Retinal pigment epithelial cell (primary cell): ENCODE measurements at regions not wholly inside any gene's neighbourhood (a gene's known extent, or its start where the extent isn't known, plus 50 kb on each side); places are given as distances from the start of the nearest gene placed in this dataset.
"Not testable (repeated sequence)": the region's sequence is repeated elsewhere in the genome, so short reads cannot be mapped to it uniquely, and the experiment has no call there.

Experiments
- DNase-seq: peaks from one replicate; pipeline ENCODE4 v3.0.0-alpha.2; 2010; ENCODE audit warnings: low read depth
- H3K4me3 ChIP-seq: 2 replicates; pipeline ENCODE4 v1.5.1; 2011; ENCODE audit warnings: mild to moderate bottlenecking, low read length, control low read depth, moderate library complexity
- TF ChIP-seq, protein P1 (sequence below): conservative IDR thresholded peaks from 2 replicates; pipeline ENCODE4 v1.5.1; 2011; ENCODE audit warnings: low read depth, low read length, control low read depth, inconsistent platforms

DNA sequence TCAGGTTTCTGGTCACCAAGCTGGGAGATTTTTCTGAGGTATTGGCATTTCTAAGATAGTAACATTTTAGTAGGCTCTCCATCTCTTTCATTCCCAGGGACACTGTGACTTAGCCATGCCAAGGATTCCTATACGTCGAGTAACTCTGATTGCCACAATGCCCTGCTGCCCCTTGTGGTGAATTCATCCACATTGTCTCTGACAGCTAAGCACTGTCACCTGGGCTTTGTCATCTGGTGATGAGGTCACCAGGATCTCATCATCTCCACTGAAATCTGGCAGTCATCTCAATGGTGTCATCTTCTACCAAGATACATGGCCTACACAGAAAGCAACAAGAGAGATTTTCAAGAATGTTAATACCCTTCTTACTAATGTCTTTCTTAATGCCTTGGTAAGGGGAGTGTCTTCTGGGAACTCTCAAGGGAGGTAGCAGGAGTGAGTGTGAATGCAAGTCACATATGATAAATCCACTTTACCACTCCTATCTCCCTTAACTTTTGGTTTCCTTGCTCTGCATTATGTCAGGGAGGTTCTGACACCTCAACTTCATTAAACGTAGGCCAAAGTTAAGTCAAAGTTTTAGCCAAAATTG is 246.7 kb downstream of the CD109 start:
- TF ChIP-seq, protein P1, sequence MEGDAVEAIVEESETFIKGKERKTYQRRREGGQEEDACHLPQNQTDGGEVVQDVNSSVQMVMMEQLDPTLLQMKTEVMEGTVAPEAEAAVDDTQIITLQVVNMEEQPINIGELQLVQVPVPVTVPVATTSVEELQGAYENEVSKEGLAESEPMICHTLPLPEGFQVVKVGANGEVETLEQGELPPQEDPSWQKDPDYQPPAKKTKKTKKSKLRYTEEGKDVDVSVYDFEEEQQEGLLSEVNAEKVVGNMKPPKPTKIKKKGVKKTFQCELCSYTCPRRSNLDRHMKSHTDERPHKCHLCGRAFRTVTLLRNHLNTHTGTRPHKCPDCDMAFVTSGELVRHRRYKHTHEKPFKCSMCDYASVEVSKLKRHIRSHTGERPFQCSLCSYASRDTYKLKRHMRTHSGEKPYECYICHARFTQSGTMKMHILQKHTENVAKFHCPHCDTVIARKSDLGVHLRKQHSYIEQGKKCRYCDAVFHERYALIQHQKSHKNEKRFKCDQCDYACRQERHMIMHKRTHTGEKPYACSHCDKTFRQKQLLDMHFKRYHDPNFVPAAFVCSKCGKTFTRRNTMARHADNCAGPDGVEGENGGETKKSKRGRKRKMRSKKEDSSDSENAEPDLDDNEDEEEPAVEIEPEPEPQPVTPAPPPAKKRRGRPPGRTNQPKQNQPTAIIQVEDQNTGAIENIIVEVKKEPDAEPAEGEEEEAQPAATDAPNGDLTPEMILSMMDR, result peak; percentile 8
- no peak overlapping the region for H3K4me3 ChIP-seq
- peak; percentile 7 for DNase-seq

DNA sequence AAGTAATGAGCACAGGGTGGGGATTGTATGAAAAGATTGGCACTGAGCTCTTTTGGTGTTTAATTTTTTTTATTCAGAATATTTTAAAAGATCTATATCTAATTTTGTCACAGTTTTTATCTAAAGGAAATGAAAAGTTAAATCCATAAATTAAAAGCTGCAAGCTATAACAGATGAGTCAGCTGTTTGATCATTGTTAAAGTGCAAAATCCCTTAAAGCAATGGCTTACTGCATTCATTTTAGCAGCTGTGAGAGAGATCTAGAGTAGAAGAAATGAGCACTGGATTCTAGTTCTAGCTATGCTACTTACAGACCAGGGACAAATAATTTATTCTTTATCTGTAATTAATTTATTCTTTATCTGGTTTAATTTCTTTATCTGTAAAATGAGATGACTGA is 245.9 kb downstream of the CD109 start:
- TF ChIP-seq, protein P1, result no peak
- no peak overlapping the region for H3K4me3 ChIP-seq
- DNase-seq, result no peak

DNA sequence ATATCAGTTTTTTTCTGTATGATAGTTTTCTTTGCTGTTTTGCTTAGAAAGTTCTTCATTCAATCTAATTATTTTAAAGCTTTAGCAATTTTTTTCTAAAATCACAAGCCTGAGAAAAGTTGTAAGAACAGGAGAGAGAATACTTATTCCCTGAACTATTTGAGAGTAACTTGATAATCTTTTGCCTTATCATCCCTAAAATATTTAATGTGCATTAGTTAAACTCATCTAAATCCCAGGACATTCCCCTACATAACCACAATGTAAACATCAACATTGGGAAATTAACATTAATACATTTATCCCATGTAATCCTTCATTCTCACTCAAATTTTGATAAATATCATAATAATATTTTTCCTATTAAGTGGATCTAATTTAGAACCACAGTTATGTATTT is 241.8 kb downstream of the CD109 start:
- TF ChIP-seq, protein P1, result no peak
- H3K4me3 ChIP-seq, result no peak overlapping the region
- no peak for DNase-seq

DNA sequence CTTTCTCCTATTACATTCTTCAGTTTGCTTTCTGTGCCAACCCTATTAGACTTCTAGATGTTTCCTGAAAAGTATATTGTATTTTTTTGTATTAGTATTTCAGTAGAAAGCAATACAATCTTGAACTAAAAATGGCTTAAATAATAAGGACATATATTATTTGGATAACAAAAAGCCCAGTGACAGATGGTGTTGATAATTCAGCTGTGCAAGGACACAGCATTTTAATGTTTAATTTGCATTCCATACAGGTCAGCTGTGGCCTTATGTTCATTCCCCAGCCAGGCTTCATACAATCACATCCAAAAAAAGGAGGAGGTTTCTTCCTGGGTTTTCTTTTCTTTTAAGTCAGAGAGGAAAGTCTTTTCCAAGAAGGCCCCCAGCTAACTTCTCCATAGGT is 236.9 kb downstream of the CD109 start:
- TF ChIP-seq, protein P1, result no peak
- no peak for DNase-seq
- H3K4me3 ChIP-seq, result no peak overlapping the region

DNA sequence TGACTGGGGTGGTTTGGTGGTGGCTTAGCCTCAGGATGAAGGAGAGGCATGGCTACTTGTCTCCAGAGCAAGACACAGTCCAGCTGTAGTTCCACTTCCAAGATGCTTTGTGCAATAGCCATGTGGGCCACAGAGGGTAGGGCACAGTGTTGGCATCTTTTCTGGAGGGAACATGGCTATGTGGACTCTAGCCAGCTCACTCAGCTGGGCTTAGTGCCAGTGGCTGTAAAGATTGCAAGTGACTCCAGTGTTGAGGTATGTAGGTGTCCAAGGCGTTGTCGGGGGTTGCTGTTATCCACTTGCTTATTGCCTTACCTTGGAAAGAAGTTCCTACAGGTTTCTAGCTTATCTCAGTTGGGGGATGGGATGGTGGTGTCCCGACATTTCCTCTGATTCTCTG is 233.4 kb downstream of the CD109 start:
- no peak overlapping the region for H3K4me3 ChIP-seq
- TF ChIP-seq, protein P1, result no peak
- peak; percentile 8 for DNase-seq

DNA sequence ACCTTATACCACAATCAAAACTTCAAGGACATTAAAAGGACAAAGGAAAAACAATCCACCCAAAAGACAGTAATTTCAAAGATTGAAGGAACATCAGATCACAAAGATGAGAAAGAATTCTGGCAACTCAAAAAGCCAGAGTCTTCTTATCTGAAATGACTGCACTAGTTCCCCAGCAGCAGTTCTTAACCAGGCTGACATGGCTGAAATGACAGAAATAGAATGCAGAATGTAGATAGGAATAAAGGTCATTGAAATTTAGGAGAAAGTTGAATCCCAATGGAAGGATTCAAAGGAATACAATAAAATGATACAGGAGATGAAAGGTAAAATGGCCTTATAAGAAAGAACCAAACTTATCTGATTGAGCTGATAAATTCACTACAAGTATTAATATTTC is 231.4 kb downstream of the CD109 start:
- no peak overlapping the region for H3K4me3 ChIP-seq
- DNase-seq, result no peak
- TF ChIP-seq, protein P1, result no peak

DNA sequence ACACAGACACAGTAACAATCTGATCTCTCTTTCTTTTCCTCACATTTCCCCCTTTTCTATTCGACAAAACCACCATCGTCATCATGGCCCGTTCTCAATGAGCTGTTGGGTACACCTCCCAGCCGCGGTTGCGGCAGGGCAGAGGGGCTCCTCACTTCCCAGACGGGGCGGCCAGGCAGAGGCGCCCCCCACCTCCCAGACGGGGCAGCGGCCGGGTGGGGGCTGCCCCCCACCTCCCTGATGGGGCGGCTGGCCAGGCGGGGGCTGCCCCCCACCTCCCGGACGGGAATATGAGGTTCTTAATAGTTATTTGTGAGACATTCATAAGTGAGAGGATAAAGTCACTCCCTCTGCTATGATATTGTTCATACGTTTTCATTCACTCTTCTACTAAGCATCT is 229.7 kb downstream of the CD109 start:
- not testable (repeated sequence) for DNase-seq

More for the DNA sequence above, 229.7 kb downstream of the CD109 start:
- not testable (repeated sequence) for H3K4me3 ChIP-seq
